ENCODE measurements at regions not wholly inside any gene's neighbourhood (a gene's known extent, or its start where the extent isn't known, plus 50 kb on each side); places are given as distances from the start of the nearest gene placed in this dataset.

GRCh38 chr1:58914925-58915324 is 131.1 kb upstream of the JUN start:
- DNase-seq = no peak

GRCh38 chr1:58917436-58917835 is 133.6 kb upstream of the JUN start:
- no peak for DNase-seq

GRCh38 chr1:58919226-58919958 is 135.5 kb upstream of the JUN start:
- DNase-seq = no peak

GRCh38 chr1:58919959-58920321 is 136.1 kb upstream of the JUN start:
- DNase-seq = no peak

- DNase-seq = no peak
Observed at GRCh38 chr1:58921342-58921741, 137.5 kb upstream of the JUN start.

GRCh38 chr1:58921751-58922150 is 137.9 kb upstream of the JUN start:
- no peak for DNase-seq

- DNase-seq = no peak
Observed at GRCh38 chr1:58922302-58923089, 138.6 kb upstream of the JUN start.

GRCh38 chr1:58923090-58923470 is 139.2 kb upstream of the JUN start:
- no peak for DNase-seq

GRCh38 chr1:58924016-58924565 is 140.2 kb upstream of the JUN start:
- no peak for DNase-seq

- no peak for DNase-seq
Observed at GRCh38 chr1:58924821-58925220, 141.0 kb upstream of the JUN start.

- DNase-seq = no peak
Observed at GRCh38 chr1:58925247-58925646, 141.4 kb upstream of the JUN start.

GRCh38 chr1:58926152-58926551 is 142.3 kb upstream of the JUN start:
- peak; percentile 14 for DNase-seq

- no peak for DNase-seq
Observed at GRCh38 chr1:58927041-58927721, 143.3 kb upstream of the JUN start.

- no peak for DNase-seq
Observed at GRCh38 chr1:58927722-58928085, 143.9 kb upstream of the JUN start.

- DNase-seq = no peak
Observed at GRCh38 chr1:58928514-58928913, 144.7 kb upstream of the JUN start.

- DNase-seq = no peak
Observed at GRCh38 chr1:58929671-58930325, 146.0 kb upstream of the JUN start.

GRCh38 chr1:58931024-58931423 is 147.2 kb upstream of the JUN start:
- no peak for DNase-seq

- DNase-seq = no peak
Observed at GRCh38 chr1:58931756-58932155, 147.9 kb upstream of the JUN start.

GRCh38 chr1:58932859-58933598 is 149.2 kb upstream of the JUN start:
- no peak for DNase-seq

GRCh38 chr1:58933599-58933926 is 149.7 kb upstream of the JUN start:
- no peak for DNase-seq

- no peak for DNase-seq
Observed at GRCh38 chr1:58934706-58935105, 150.9 kb upstream of the JUN start.

GRCh38 chr1:58936973-58937372 is 153.1 kb upstream of the JUN start:
- no peak for DNase-seq

GRCh38 chr1:58939146-58939545 is 155.3 kb upstream of the JUN start:
- DNase-seq = no peak

All from NCI-H82 (cell line).